ENCODE measurements at regions not wholly inside any gene's neighbourhood (a gene's known extent, or its start where the extent isn't known, plus 50 kb on each side); places are given as distances from the start of the nearest gene placed in this dataset.

GRCh38 chr1:29948581-29948980 lies 712.3 kb downstream of the PTPRU start:
- TF ChIP-seq ZNF878 (CRISPR knock-in tag; IDR thresholded peaks at IDR 0.05): no peak
- no peak for TF ChIP-seq CHD2 (IDR thresholded peaks at IDR 0.05; ENCODE audit: low read depth, low read length)
- TF ChIP-seq ZFP82 (CRISPR knock-in tag; IDR thresholded peaks at IDR 0.05; ENCODE audit: borderline replicate concordance): no peak
- no peak for TF ChIP-seq RCOR2 (CRISPR knock-in tag; IDR thresholded peaks at IDR 0.05)
- TF ChIP-seq ZNF24 (IDR thresholded peaks at IDR 0.05): no peak
- TF ChIP-seq THAP7 (CRISPR knock-in tag; IDR thresholded peaks at IDR 0.05): no peak
- no peak for TF ChIP-seq PRPF4 (IDR thresholded peaks at IDR 0.05; ENCODE audit: low read depth, low read length, poor library complexity, severe bottlenecking)
- no peak for TF ChIP-seq JUND (CRISPR knock-in tag; IDR thresholded peaks at IDR 0.05)
- no peak for TF ChIP-seq NR2F1 (CRISPR knock-in tag; IDR thresholded peaks at IDR 0.05)
- TF ChIP-seq ZNF660 (CRISPR knock-in tag; IDR thresholded peaks at IDR 0.05; ENCODE audit: borderline replicate concordance, low read depth): no peak
- no peak for TF ChIP-seq ARID5B (CRISPR knock-in tag; IDR thresholded peaks at IDR 0.05)
- TF ChIP-seq CENPT (CRISPR knock-in tag; IDR thresholded peaks at IDR 0.05; ENCODE audit: low read depth): no peak
